Hepatocyte (in vitro differentiated cells): ENCODE measurements at regions not wholly inside any gene's neighbourhood (a gene's known extent, or its start where the extent isn't known, plus 50 kb on each side); places are given as distances from the start of the nearest gene placed in this dataset.

Experiments used
- EZH2 ChIP-seq: fragments of 200-600 bp; sonication (generic); IDR thresholded peaks from 2 replicates; pipeline ENCODE4 v1.6.1; 2016; ENCODE audit warnings: antibody characterized with exemption, mild to moderate bottlenecking, borderline replicate concordance
- EZH2phosphoT487 ChIP-seq: fragments of 200-600 bp; sonication (generic); IDR thresholded peaks from one replicate; pipeline ENCODE4 v1.6.1; 2018; ENCODE audit warnings: antibody characterized with exemption, mild to moderate bottlenecking, low read depth, moderate library complexity; ENCODE audit not compliant: unreplicated experiment, severe bottlenecking
- TF ChIP-seq, protein P1 (sequence below): fragments of 200-600 bp; sonication (generic); IDR thresholded peaks from 2 replicates; pipeline ENCODE4 v1.5.1; 2016; ENCODE audit warnings: antibody characterized with exemption, mild to moderate bottlenecking; ENCODE audit not compliant: poor library complexity

DNA sequence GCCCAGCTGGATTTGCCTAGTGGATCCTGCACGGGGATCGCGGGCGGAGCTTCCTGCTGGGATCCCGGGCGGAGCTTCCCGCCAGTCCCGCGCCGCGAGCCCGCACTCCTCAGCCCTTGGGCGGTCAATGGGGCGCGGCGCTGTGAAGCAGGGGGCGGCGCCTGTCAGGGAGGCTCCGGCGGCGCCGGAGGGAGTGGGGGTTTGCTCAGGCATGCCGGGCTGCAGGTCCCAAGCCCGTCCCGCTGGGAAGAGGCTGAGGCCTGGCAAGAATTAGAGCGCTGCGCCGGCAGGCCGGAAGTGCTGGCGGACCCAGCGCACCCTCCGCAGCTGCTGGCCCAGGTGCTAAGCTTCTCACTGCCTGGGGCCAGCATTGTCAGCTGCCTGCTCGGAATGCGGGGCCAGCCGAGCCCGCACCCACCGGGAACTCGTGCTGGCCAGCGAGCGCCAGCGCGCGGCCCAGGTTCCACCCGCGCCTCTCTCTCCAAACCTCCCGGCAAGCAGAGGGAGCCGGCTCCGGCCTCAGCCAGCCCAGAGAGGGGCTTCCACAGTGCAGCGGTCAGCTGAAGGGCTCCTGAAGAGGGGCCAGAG is 119.6 kb downstream of the PRR20E start:
- TF ChIP-seq EZH2phosphoT487 (no peak), EZH2 (no peak)
- TF ChIP-seq, protein P1, sequence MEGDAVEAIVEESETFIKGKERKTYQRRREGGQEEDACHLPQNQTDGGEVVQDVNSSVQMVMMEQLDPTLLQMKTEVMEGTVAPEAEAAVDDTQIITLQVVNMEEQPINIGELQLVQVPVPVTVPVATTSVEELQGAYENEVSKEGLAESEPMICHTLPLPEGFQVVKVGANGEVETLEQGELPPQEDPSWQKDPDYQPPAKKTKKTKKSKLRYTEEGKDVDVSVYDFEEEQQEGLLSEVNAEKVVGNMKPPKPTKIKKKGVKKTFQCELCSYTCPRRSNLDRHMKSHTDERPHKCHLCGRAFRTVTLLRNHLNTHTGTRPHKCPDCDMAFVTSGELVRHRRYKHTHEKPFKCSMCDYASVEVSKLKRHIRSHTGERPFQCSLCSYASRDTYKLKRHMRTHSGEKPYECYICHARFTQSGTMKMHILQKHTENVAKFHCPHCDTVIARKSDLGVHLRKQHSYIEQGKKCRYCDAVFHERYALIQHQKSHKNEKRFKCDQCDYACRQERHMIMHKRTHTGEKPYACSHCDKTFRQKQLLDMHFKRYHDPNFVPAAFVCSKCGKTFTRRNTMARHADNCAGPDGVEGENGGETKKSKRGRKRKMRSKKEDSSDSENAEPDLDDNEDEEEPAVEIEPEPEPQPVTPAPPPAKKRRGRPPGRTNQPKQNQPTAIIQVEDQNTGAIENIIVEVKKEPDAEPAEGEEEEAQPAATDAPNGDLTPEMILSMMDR, result no peak
